HEK293 (cell line): ENCODE measurements at regions not wholly inside any gene's neighbourhood (a gene's known extent, or its start where the extent isn't known, plus 50 kb on each side); places are given as distances from the start of the nearest gene placed in this dataset.

Source experiments
- CTCF ChIP-seq: fragments of 450-650 bp; formaldehyde crosslinking; IDR thresholded peaks from 2 replicates; pipeline ENCODE4 v1.5.1; 2016; ENCODE audit warnings: missing biosample characterization, missing genetic modification characterization
- ZNF114 ChIP-seq: fragments of 450-650 bp; formaldehyde crosslinking; IDR thresholded peaks from 2 replicates; pipeline ENCODE4 v1.5.0; 2017; ENCODE audit warnings: missing biosample characterization, missing genetic modification characterization
- ZNF23 ChIP-seq: fragments of 450-650 bp; formaldehyde crosslinking; IDR thresholded peaks from 2 replicates; pipeline ENCODE4 v1.5.1; 2016; ENCODE audit warnings: missing biosample characterization, missing genetic modification characterization, borderline replicate concordance
- ZNF274 ChIP-seq, 2 experiments: fragments of 200-500 bp in 1 of 2; fragments of 450-650 bp in 1 of 2; sonication (Bioruptor generic) in 1 of 2; formaldehyde crosslinking in 1 of 2; IDR thresholded peaks; 2 replicates each; pipeline versions ENCODE4 v1.5.1 to v1.6.1; 2014 to 2016; ENCODE audit warnings: borderline replicate concordance in 1 of 2, inconsistent platforms in 1 of 2, low read length in 1 of 2, missing biosample characterization in 1 of 2, missing genetic modification characterization in 1 of 2
- ZNF596 ChIP-seq: fragments of 450-650 bp; IDR thresholded peaks from 2 replicates; pipeline ENCODE4 v1.5.0; 2018; ENCODE audit warnings: missing biosample characterization, mild to moderate bottlenecking, missing genetic modification characterization, moderate library complexity
- TF ChIP-seq, protein P1 (sequence below): fragments of 450-650 bp; formaldehyde crosslinking; IDR thresholded peaks from 2 replicates; pipeline ENCODE4; 2016; ENCODE audit warnings: missing biosample characterization, missing genetic modification characterization

GRCh38 chr21:43308101-43308814 lies 118.7 kb downstream of the SIK1 start:
- TF ChIP-seq CTCF (tag by site-specific recombination) (no peak), ZNF596 (tag by site-specific recombination) (no peak), ZNF274 (IDR thresholded peaks at IDR 0.05; ENCODE audit: low read length) (no peak), ZNF274 (tag by site-specific recombination; IDR thresholded peaks at IDR 0.05; ENCODE audit: borderline replicate concordance) (no peak), ZNF23 (no peak), ZNF114 (no peak)
- TF ChIP-seq, protein P1, sequence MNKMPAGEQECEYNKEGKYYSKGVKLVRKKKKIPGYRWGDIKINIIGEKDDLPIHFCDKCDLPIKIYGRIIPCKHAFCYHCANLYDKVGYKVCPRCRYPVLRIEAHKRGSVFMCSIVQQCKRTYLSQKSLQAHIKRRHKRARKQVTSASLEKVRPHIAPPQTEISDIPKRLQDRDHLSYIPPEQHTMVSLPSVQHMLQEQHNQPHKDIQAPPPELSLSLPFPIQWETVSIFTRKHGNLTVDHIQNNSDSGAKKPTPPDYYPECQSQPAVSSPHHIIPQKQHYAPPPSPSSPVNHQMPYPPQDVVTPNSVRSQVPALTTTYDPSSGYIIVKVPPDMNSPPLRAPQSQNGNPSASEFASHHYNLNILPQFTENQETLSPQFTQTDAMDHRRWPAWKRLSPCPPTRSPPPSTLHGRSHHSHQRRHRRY (tag by site-specific recombination): no peak
